ENCODE measurements at regions not wholly inside any gene's neighbourhood (a gene's known extent, or its start where the extent isn't known, plus 50 kb on each side); places are given as distances from the start of the nearest gene placed in this dataset.

- no peak for DNase-seq (ENCODE audit: low read depth in 2 of 2)
These were observed 75.6 kb upstream of the PKDCC start for GRCh38 chr2:41972179-41972578.

GRCh38 chr2:41972819-41973218 lies 75.0 kb upstream of the PKDCC start:
- DNase-seq (ENCODE audit: low read depth in 2 of 2): no peak

- no peak for DNase-seq (ENCODE audit: low read depth in 2 of 2)
These were observed 74.0 kb upstream of the PKDCC start for GRCh38 chr2:41973871-41974270.

GRCh38 chr2:41981417-41981816 lies 66.4 kb upstream of the PKDCC start:
- DNase-seq (ENCODE audit: low read depth in 2 of 2): no peak

- no peak for DNase-seq (ENCODE audit: low read depth in 2 of 2)
These were observed 62.2 kb upstream of the PKDCC start for GRCh38 chr2:41985573-41986095.

- no peak for DNase-seq (ENCODE audit: low read depth in 2 of 2)
These were observed 58.2 kb upstream of the PKDCC start for GRCh38 chr2:41989501-41990180.

- DNase-seq (ENCODE audit: low read depth in 2 of 2): no peak
These were observed 57.6 kb upstream of the PKDCC start for GRCh38 chr2:41990245-41990644.

- DNase-seq (ENCODE audit: low read depth in 2 of 2): no peak
These were observed 57.1 kb upstream of the PKDCC start for GRCh38 chr2:41990688-41991087.

GRCh38 chr2:41992056-41992642 lies 55.7 kb upstream of the PKDCC start:
- DNase-seq (ENCODE audit: low read depth in 2 of 2): no peak

- no peak for DNase-seq (ENCODE audit: low read depth in 2 of 2)
These were observed 55.0 kb upstream of the PKDCC start for GRCh38 chr2:41992671-41993434.

GRCh38 chr2:41993435-41993925 lies 54.3 kb upstream of the PKDCC start:
- no peak for DNase-seq (ENCODE audit: low read depth in 2 of 2)

GRCh38 chr2:41994233-41994637 lies 53.6 kb upstream of the PKDCC start:
- no peak for DNase-seq (ENCODE audit: low read depth in 2 of 2)

- no peak for DNase-seq (ENCODE audit: low read depth in 2 of 2)
These were observed 53.2 kb upstream of the PKDCC start for GRCh38 chr2:41994661-41995060.

- no peak for DNase-seq (ENCODE audit: low read depth in 2 of 2)
These were observed 50.3 kb upstream of the PKDCC start for GRCh38 chr2:41997561-41997960.
